Neutrophil (primary cell): ENCODE measurements at regions not wholly inside any gene's neighbourhood (a gene's known extent, or its start where the extent isn't known, plus 50 kb on each side); places are given as distances from the start of the nearest gene placed in this dataset.

Experiments used
- H3K27ac ChIP-seq: fragments of 200-600 bp; sonication (generic); 2 replicates; pipeline ENCODE4 v1.5.1; 2016; ENCODE audit warnings: mild to moderate bottlenecking, moderate library complexity
- H3K27me3 ChIP-seq: fragments of 200-600 bp; sonication (generic); 2 replicates; pipeline ENCODE4 v1.6.0; 2016; ENCODE audit warnings: mild to moderate bottlenecking
- H3K36me3 ChIP-seq: fragments of 200-600 bp; sonication (generic); 2 replicates; pipeline ENCODE4 v1.5.1; 2017
- H3K4me1 ChIP-seq, 2 experiments: fragments of 200-600 bp in 1 of 2; sonication (generic) in 1 of 2; 1 replicate in 1 of 2; 2 replicates in 1 of 2; pipeline versions ENCODE4 v1.5.1 to v1.6.1; 2013 to 2016; ENCODE audit warnings: low read depth in 1 of 2, low read length in 1 of 2, mild to moderate bottlenecking in 1 of 2, moderate library complexity in 1 of 2; ENCODE audit not compliant: control insufficient read depth in 1 of 2, insufficient read depth in 1 of 2
- H3K4me3 ChIP-seq, 2 experiments: fragments of 200-600 bp in 1 of 2; sonication (generic) in 1 of 2; 1 replicate in 1 of 2; 2 replicates in 1 of 2; pipeline ENCODE4 v1.5.1; 2013 to 2016; ENCODE audit warnings: low read depth in 1 of 2, low read length in 1 of 2, mild to moderate bottlenecking in 1 of 2, moderate library complexity in 1 of 2
- H3K9me3 ChIP-seq: fragments of 200-600 bp; sonication (generic); 2 replicates; pipeline ENCODE4 v1.5.1; 2016
- TF ChIP-seq, protein P1 (sequence below): fragments of 200-600 bp; sonication (generic); IDR thresholded peaks from 2 replicates; pipeline ENCODE4 v1.5.1; 2016; ENCODE audit warnings: antibody characterized with exemption

DNA sequence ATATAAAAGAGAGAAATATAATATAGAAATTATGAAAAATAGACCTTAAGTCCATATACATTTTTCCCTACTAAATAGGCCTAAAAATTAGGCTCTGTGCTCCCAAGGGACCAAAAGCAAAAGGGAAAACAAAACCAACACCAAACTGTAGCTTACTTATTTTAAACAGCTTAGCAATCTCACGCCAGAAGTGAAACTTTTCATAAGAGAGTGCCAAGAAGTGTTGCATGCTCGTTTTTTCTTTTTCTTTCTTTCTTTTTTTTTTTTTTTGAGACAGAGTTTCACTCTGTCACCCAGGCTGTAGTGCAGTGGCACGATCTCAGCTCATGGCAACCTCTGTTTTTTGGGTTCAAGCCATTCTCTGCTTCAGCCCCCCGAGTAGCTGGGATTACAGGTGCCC, 250.4 kb downstream of the TMA16 start:
- H3K27ac ChIP-seq: no peak overlapping the region

DNA sequence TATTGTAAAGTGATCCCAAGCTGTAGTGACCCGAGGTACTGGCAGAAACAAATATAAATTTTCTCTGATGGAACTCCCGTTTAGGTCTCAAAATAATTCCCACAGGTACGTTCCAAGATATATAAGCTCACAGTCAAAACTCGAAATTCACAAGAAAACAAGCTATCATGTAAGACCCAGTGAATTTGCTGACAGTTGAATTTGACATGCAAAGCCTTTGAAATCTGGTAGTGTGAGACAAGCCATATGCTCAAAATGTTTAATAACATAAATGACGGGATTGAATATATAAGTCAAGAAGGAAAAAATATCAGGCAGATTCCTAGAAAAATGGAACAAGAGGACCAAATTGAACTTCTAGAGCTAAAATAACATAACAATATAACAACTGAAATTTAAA, 252.8 kb downstream of the TMA16 start:
- no peak overlapping the region for H3K27ac ChIP-seq
- H3K36me3 ChIP-seq: no peaks in the 10 kb centered on the region
- H3K4me3 ChIP-seq: no peak overlapping the region
- no peaks in the 10 kb centered on the region for H3K4me1 ChIP-seq
- no peaks in the 10 kb centered on the region for H3K9me3 ChIP-seq
- no peaks in the 10 kb centered on the region for H3K27me3 ChIP-seq
- TF ChIP-seq, protein P1, sequence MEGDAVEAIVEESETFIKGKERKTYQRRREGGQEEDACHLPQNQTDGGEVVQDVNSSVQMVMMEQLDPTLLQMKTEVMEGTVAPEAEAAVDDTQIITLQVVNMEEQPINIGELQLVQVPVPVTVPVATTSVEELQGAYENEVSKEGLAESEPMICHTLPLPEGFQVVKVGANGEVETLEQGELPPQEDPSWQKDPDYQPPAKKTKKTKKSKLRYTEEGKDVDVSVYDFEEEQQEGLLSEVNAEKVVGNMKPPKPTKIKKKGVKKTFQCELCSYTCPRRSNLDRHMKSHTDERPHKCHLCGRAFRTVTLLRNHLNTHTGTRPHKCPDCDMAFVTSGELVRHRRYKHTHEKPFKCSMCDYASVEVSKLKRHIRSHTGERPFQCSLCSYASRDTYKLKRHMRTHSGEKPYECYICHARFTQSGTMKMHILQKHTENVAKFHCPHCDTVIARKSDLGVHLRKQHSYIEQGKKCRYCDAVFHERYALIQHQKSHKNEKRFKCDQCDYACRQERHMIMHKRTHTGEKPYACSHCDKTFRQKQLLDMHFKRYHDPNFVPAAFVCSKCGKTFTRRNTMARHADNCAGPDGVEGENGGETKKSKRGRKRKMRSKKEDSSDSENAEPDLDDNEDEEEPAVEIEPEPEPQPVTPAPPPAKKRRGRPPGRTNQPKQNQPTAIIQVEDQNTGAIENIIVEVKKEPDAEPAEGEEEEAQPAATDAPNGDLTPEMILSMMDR: no peak

More for the DNA sequence above, 250.4 kb downstream of the TMA16 start:
- no peaks in the 10 kb centered on the region for H3K4me1 ChIP-seq
- no peak overlapping the region for H3K4me3 ChIP-seq
- TF ChIP-seq, protein P1: no peak
- H3K36me3 ChIP-seq: no peaks in the 10 kb centered on the region
- H3K27me3 ChIP-seq: no peaks in the 10 kb centered on the region
- H3K9me3 ChIP-seq: no peaks in the 10 kb centered on the region

DNA sequence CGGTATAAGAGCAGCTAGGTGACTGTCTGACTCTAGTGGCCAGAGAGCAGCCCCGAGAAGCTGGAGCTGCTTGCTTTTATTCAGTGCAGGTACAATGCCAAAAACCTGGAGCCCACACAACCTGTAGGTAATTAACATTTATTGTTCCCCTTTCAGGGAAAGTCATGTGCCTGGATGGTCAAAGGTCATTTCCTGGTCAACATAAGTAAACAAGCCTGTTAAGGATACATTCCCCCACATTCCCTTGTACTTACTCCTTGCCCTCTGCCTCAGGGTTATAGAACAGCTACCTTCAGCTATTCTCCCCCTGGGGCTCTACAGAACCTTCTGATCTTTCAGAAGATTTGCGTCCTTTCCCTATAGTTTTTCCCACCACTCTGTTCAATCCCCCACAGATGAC, 253.4 kb downstream of the TMA16 start:
- TF ChIP-seq, protein P1: no peak
- H3K9me3 ChIP-seq: no peaks in the 10 kb centered on the region
- H3K4me1 ChIP-seq: no peaks in the 10 kb centered on the region
- H3K27ac ChIP-seq: no peak overlapping the region
- no peaks in the 10 kb centered on the region for H3K27me3 ChIP-seq
- H3K36me3 ChIP-seq: no peaks in the 10 kb centered on the region
- no peak overlapping the region for H3K4me3 ChIP-seq

DNA sequence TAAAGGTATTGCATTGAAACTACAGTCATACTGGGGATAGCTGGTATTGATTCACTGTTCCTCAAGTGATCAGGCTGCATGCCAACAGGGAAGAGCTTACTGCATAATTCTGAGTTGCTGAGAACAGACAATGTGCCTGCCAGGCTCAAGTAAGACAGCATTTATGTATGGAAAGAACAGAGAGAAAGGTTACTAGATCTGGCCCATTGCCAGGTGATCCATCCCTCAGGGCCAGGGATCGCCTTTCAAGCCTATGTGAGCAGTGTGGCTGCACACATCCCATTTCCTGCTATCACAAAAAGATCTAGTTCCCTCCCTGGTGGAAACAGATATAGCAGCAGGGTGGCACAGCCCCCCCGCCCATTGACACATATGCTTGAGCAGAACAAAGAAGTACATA, 254.0 kb downstream of the TMA16 start:
- Histone ChIP-seq H3K27me3 (no peaks in the 10 kb centered on the region), H3K27ac (no peak overlapping the region), H3K9me3 (no peaks in the 10 kb centered on the region), H3K4me3 (no peak overlapping the region), H3K4me1 (no peaks in the 10 kb centered on the region), H3K36me3 (no peaks in the 10 kb centered on the region)
- TF ChIP-seq, protein P1: no peak

DNA sequence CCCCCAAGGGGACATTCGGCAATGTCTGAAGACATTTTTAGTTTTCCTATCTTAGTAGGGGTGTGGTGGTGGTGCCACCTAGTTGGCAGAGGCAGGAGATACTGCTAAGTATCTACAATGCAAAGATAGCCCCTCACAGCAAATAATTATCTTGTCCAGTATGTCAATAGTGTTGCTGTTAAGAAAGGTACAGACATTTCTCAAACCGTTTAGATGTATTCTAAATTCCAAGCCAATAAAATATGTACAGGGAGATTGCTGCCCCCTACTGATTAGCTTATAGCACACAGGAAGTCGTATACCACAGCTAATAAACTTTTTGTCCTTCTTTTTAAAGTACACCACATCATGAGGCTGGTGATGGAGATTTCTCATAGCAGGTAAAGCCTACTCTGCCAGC, 260.5 kb downstream of the TMA16 start:
- no peaks in the 10 kb centered on the region for H3K9me3 ChIP-seq
- TF ChIP-seq, protein P1: no peak
- H3K27me3 ChIP-seq: no peaks in the 10 kb centered on the region
- H3K4me3 ChIP-seq: no peak overlapping the region
- no peaks in the 10 kb centered on the region for H3K4me1 ChIP-seq
- H3K36me3 ChIP-seq: no peaks in the 10 kb centered on the region
- no peak overlapping the region for H3K27ac ChIP-seq

DNA sequence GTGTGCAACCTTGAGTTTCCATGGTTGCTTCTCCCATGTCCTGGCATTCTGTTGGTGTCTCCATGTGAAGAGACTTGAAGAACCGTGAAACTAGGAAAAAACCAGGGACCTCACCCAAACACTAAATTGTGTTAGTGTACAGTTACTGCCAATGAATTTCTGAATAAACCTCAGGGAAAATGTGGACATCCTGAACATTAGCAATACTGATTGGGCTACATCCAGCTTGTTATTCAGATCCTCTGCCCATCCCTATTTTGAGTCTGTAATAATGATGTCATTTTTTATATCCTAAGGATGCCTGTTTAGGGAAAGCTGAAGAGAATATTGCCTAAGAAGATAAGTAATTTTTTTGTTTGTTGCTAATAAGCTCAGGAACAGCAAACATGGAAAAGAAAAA, 262.7 kb downstream of the TMA16 start:
- no peak overlapping the region for H3K4me3 ChIP-seq
- no peaks in the 10 kb centered on the region for H3K4me1 ChIP-seq
- H3K9me3 ChIP-seq: no peaks in the 10 kb centered on the region
- H3K27ac ChIP-seq: no peak overlapping the region
- TF ChIP-seq, protein P1: no peak
- H3K36me3 ChIP-seq: no peaks in the 10 kb centered on the region
- no peaks in the 10 kb centered on the region for H3K27me3 ChIP-seq
